H9 (cell line): ENCODE measurements at regions not wholly inside any gene's neighbourhood (a gene's known extent, or its start where the extent isn't known, plus 50 kb on each side); places are given as distances from the start of the nearest gene placed in this dataset.

ENCODE experiments used
- DNase-seq: peaks from one replicate; pipeline ENCODE4 v3.0.0-alpha.2; 2017
- H2AFZ ChIP-seq: one replicate; pipeline ENCODE4 v1.6.1; 2013; ENCODE audit warnings: mild to moderate bottlenecking, low read length, control low read depth, moderate library complexity
- H2AK5ac ChIP-seq: 2 replicates; pipeline ENCODE4 v1.6.1; 2013; ENCODE audit warnings: low read length, control low read depth, mixed read lengths; ENCODE audit not compliant: insufficient read length
- H2BK120ac ChIP-seq: one replicate; pipeline ENCODE4 v1.6.1; 2013; ENCODE audit warnings: low read depth, mild to moderate bottlenecking, low read length, control low read depth, inconsistent platforms; ENCODE audit not compliant: poor library complexity, severe bottlenecking
- H2BK12ac ChIP-seq: 2 replicates; pipeline ENCODE4 v1.6.1; 2013; ENCODE audit warnings: low read length, control low read depth, mixed read lengths, low read depth; ENCODE audit not compliant: insufficient read length
- H2BK15ac ChIP-seq: 2 replicates; pipeline ENCODE4 v1.6.1; 2013; ENCODE audit warnings: low read depth, low read length, control low read depth
- H2BK20ac ChIP-seq: one replicate; pipeline ENCODE4 v1.6.1; 2013; ENCODE audit warnings: low read depth, mild to moderate bottlenecking, low read length, control low read depth, inconsistent platforms; ENCODE audit not compliant: poor library complexity, severe bottlenecking
- H2BK5ac ChIP-seq: 2 replicates; pipeline ENCODE4 v1.6.1; 2013; ENCODE audit warnings: low read length, control low read depth, mixed read lengths; ENCODE audit not compliant: insufficient read length
- H3K14ac ChIP-seq: 2 replicates; pipeline ENCODE4 v1.6.1; 2013; ENCODE audit warnings: low read length, control low read depth; ENCODE audit not compliant: insufficient read depth
- H3K18ac ChIP-seq: 2 replicates; pipeline ENCODE4 v1.6.1; 2013; ENCODE audit warnings: low read depth, mild to moderate bottlenecking, mixed read lengths, low read length, control low read depth; ENCODE audit not compliant: insufficient read length
- H3K23ac ChIP-seq: 2 replicates; pipeline ENCODE4 v1.6.1; 2013; ENCODE audit warnings: low read length, control low read depth, mixed read lengths, low read depth; ENCODE audit not compliant: insufficient read length
- H3K23me2 ChIP-seq: 2 replicates; pipeline ENCODE4 v1.6.1; 2013; ENCODE audit warnings: low read depth, mild to moderate bottlenecking, mixed read lengths, low read length, control low read depth; ENCODE audit not compliant: insufficient read length, poor library complexity, severe bottlenecking
- H3K27ac ChIP-seq: 2 replicates; pipeline ENCODE4 v1.5.1; 2013; ENCODE audit warnings: low read length, control low read depth, mixed read lengths, low read depth; ENCODE audit not compliant: insufficient read length
- H3K27me3 ChIP-seq: 2 replicates; pipeline ENCODE4 v1.6.1; 2013; ENCODE audit warnings: low read length, control low read depth, inconsistent platforms; ENCODE audit not compliant: insufficient read depth
- H3K4ac ChIP-seq: 2 replicates; pipeline ENCODE4 v1.6.1; 2013; ENCODE audit warnings: low read depth, mild to moderate bottlenecking, control low read depth, inconsistent platforms, low read length, moderate library complexity
- H3K4me1 ChIP-seq: 2 replicates; pipeline ENCODE4 v1.6.1; 2013; ENCODE audit warnings: low read length, control low read depth, inconsistent platforms; ENCODE audit not compliant: insufficient read depth
- H3K4me2 ChIP-seq: 2 replicates; pipeline ENCODE4 v1.6.1; 2013; ENCODE audit warnings: low read length, control low read depth, mixed read lengths; ENCODE audit not compliant: insufficient read length, insufficient read depth
- H3K56ac ChIP-seq: 2 replicates; pipeline ENCODE4 v1.6.1; 2013; ENCODE audit warnings: low read depth, mild to moderate bottlenecking, mixed read lengths, low read length, control low read depth; ENCODE audit not compliant: insufficient read length
- H3K79me1 ChIP-seq: 2 replicates; pipeline ENCODE4 v1.6.1; 2013; ENCODE audit warnings: low read depth, mild to moderate bottlenecking, moderate library complexity, low read length, control low read depth, inconsistent platforms; ENCODE audit not compliant: insufficient read depth, poor library complexity, severe bottlenecking
- H3K79me2 ChIP-seq: 2 replicates; pipeline ENCODE4 v1.6.1; 2013; ENCODE audit warnings: low read length, control low read depth, inconsistent platforms; ENCODE audit not compliant: insufficient read depth
- H3K9ac ChIP-seq: 2 replicates; pipeline ENCODE4 v1.6.1; 2013; ENCODE audit warnings: low read length, control low read depth, mixed read lengths; ENCODE audit not compliant: insufficient read length; ENCODE audit errors: extremely low read depth
- H3K9me3 ChIP-seq: one replicate; pipeline ENCODE4 v1.6.1; 2013; ENCODE audit warnings: low read depth, low read length, inconsistent platforms; ENCODE audit not compliant: control insufficient read depth
- H3T11ph ChIP-seq: one replicate; pipeline ENCODE4 v1.6.1; 2013; ENCODE audit warnings: mild to moderate bottlenecking, low read length, control low read depth, inconsistent platforms
- H4K20me1 ChIP-seq: one replicate; pipeline ENCODE4 v1.6.1; 2013; ENCODE audit not compliant: control insufficient read depth, insufficient read length, insufficient read depth
- H4K5ac ChIP-seq: 2 replicates; pipeline ENCODE4 v1.6.1; 2013; ENCODE audit warnings: low read depth, mild to moderate bottlenecking, mixed read lengths, low read length, control low read depth; ENCODE audit not compliant: insufficient read length
- H4K8ac ChIP-seq: replicated peaks from 2 replicates; pipeline ENCODE4 v1.6.1; 2013; ENCODE audit warnings: low read length, control low read depth, mixed read lengths, low read depth; ENCODE audit not compliant: insufficient read length
- H4K91ac ChIP-seq: 2 replicates; pipeline ENCODE4 v1.6.1; 2013; ENCODE audit warnings: low read depth, mild to moderate bottlenecking, moderate library complexity, mixed read lengths, low read length, control low read depth; ENCODE audit not compliant: insufficient read length
- H3K27ac Mint-ChIP-seq, 3 experiments: 2 replicates in 2 of 3; 3 replicates in 1 of 3; pipeline ENCODE4 v1.8.0; 2020 to 2021; ENCODE audit warnings: mixed read lengths in 3 of 3, mild to moderate bottlenecking in 1 of 3, moderate library complexity in 1 of 3
- H3K27me3 Mint-ChIP-seq: 2 replicates; pipeline ENCODE4 v1.8.0; 2021; ENCODE audit warnings: low read depth, mild to moderate bottlenecking, moderate library complexity, mixed read lengths
- H3K36me3 Mint-ChIP-seq, 3 experiments: 2 replicates in 2 of 3; 3 replicates in 1 of 3; pipeline ENCODE4 v1.8.0; 2020 to 2021; ENCODE audit warnings: low read depth in 3 of 3, mixed read lengths in 3 of 3; ENCODE audit not compliant: insufficient read depth in 1 of 3
- H3K4me1 Mint-ChIP-seq, 2 experiments: 2 replicates each; pipeline ENCODE4 v1.8.0; 2020; ENCODE audit warnings: mixed read lengths in 2 of 2
- H3K4me3 Mint-ChIP-seq, 2 experiments: 2 replicates in 1 of 2; 3 replicates in 1 of 2; pipeline ENCODE4 v1.8.0; 2020 to 2021; ENCODE audit warnings: mild to moderate bottlenecking in 2 of 2, mixed read lengths in 2 of 2, moderate library complexity in 1 of 2
- H3K9me3 Mint-ChIP-seq, 2 experiments: 2 replicates in 1 of 2; 3 replicates in 1 of 2; pipeline ENCODE4 v1.8.0; 2020; ENCODE audit warnings: mild to moderate bottlenecking in 2 of 2, mixed read lengths in 2 of 2, moderate library complexity in 1 of 2
- WGBS: extraction: QIAGEN DNeasy Blood & Tissue Kit; methylation state at CpG from one replicate; pipeline ENCODE4 v1.1.7; 2013; ENCODE audit warnings: missing lambda C conversion rate, low lambda C conversion rate, mixed read lengths; ENCODE audit not compliant: insufficient read length; ENCODE audit errors: extremely low coverage; 5-methylcytosine and 5-hydroxymethylcytosine counted together
- TF ChIP-seq, protein P1 (sequence below): fragments of 200-600 bp; sonication (generic); conservative IDR thresholded peaks from 3 replicates; pipeline ENCODE4 v1.8.0; 2021; ENCODE audit warnings: antibody characterized with exemption, mild to moderate bottlenecking

DNA sequence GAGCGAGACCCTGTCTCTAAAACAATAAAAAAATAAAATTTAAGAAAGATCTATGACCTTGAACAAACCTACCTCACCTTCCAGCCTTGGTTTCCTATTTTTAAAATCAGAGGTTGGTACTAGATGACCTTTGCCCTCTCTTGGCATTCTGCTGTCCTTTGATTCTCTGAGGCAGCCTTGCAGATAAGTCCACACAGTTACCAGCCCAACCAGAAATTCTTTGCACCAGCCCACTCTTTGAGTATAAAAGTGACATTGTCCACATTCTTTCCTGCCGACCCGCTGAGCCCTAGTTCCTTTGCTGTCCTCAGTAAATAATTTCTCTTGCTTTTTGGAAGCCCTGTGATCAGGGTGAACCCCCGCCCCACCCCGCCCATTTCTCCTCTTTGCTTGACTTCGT lies 150.4 kb downstream of the PHETA1 start:
- Mint-ChIP-seq H3K4me1 (peaks cover 8 to 21% of the 10 kb centered on the region in 2 experiments; a peak in 3 of 4 replicates), H3K4me3 (no peak overlapping the region), H3K27me3 (peaks cover 3% of the 10 kb centered on the region), H3K27ac (peak overlapping the region in 1 of 3 experiments; percentile 50; a peak in 3 of 7 replicates), H3K36me3 (peaks cover 0 to 3% (median 0%) of the 10 kb centered on the region in 3 experiments; a peak in 4 of 7 replicates), H3K9me3 (no peaks in the 10 kb centered on the region)
- no CpG with 5 or more reads among the region's 6 CpGs for WGBS
- no peak for DNase-seq
- H3K79me2 ChIP-seq = no peaks in the 10 kb centered on the region
- no peaks in the 10 kb centered on the region for H3K9me3 ChIP-seq
- H3T11ph ChIP-seq = no peak overlapping the region
- H3K18ac ChIP-seq = no peak overlapping the region
- no peak overlapping the region for H2BK5ac ChIP-seq
- H3K27ac ChIP-seq = no peak overlapping the region
- no peak overlapping the region for H2BK15ac ChIP-seq
- no peak overlapping the region for H2BK20ac ChIP-seq
- H3K4ac ChIP-seq = no peak overlapping the region
- H3K27me3 ChIP-seq = no peaks in the 10 kb centered on the region
- no peak overlapping the region for H3K56ac ChIP-seq
- H3K9ac ChIP-seq = no peak overlapping the region
- H2AK5ac ChIP-seq = no peak overlapping the region
- no peak overlapping the region for H2BK120ac ChIP-seq
- no peak overlapping the region for H4K8ac ChIP-seq
- H3K4me1 ChIP-seq = no peaks in the 10 kb centered on the region
- TF ChIP-seq, protein P1, sequence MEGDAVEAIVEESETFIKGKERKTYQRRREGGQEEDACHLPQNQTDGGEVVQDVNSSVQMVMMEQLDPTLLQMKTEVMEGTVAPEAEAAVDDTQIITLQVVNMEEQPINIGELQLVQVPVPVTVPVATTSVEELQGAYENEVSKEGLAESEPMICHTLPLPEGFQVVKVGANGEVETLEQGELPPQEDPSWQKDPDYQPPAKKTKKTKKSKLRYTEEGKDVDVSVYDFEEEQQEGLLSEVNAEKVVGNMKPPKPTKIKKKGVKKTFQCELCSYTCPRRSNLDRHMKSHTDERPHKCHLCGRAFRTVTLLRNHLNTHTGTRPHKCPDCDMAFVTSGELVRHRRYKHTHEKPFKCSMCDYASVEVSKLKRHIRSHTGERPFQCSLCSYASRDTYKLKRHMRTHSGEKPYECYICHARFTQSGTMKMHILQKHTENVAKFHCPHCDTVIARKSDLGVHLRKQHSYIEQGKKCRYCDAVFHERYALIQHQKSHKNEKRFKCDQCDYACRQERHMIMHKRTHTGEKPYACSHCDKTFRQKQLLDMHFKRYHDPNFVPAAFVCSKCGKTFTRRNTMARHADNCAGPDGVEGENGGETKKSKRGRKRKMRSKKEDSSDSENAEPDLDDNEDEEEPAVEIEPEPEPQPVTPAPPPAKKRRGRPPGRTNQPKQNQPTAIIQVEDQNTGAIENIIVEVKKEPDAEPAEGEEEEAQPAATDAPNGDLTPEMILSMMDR = no peak
- no peak overlapping the region for H3K14ac ChIP-seq
- H3K4me2 ChIP-seq = no peak overlapping the region
- no peak overlapping the region for H4K5ac ChIP-seq
- no peaks in the 10 kb centered on the region for H3K23me2 ChIP-seq
- H2AFZ ChIP-seq = no peak overlapping the region
- H4K91ac ChIP-seq = no peak overlapping the region
- no peaks in the 10 kb centered on the region for H4K20me1 ChIP-seq
- no peaks in the 10 kb centered on the region for H3K79me1 ChIP-seq
- H3K23ac ChIP-seq = no peak overlapping the region
- no peak overlapping the region for H2BK12ac ChIP-seq
